AG10803 (cell line): ENCODE measurements at regions not wholly inside any gene's neighbourhood (a gene's known extent, or its start where the extent isn't known, plus 50 kb on each side); places are given as distances from the start of the nearest gene placed in this dataset.
A peak's percentile ranks its signal among the peaks of the same experiment; 100 is the strongest.

Experiments used
- DNase-seq: peaks from one replicate; pipeline ENCODE4 v3.0.0; 2010; ENCODE audit warnings: low read depth
- H3K4me3 ChIP-seq: 2 replicates; pipeline ENCODE4 v1.5.1; 2011; ENCODE audit warnings: mild to moderate bottlenecking, low read length, control low read depth
- TF ChIP-seq, protein P1 (sequence below): conservative IDR thresholded peaks from 2 replicates; pipeline ENCODE4 v1.5.1; 2011; ENCODE audit warnings: mild to moderate bottlenecking, low read length, control low read depth, inconsistent platforms

DNA sequence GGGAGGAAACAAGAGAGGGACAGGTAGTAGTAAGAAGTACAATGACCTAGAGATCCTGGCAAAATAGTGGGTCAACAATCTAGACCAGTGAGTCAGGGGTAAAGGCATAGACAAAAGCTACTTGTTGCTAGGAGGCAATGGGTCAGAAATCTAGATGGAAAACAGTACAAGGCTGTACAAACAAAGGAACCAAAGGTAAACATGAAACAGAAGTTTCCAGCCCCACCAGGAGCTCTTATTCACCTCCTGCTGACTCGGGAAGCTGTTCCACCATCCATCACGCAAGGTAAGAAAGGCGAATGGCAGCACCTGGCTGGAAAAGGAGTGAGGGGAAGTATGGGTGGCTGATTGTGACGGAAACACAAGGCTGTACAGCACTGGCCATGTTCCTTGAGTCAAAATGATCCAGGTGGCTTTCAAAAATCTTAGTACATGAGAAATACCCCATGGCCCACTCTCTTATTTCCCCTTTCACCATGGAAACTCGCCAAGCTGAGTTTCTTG is 70.5 kb upstream of the RAI14 start:
- no peak overlapping the region for H3K4me3 ChIP-seq
- peak; percentile 55 for DNase-seq

DNA sequence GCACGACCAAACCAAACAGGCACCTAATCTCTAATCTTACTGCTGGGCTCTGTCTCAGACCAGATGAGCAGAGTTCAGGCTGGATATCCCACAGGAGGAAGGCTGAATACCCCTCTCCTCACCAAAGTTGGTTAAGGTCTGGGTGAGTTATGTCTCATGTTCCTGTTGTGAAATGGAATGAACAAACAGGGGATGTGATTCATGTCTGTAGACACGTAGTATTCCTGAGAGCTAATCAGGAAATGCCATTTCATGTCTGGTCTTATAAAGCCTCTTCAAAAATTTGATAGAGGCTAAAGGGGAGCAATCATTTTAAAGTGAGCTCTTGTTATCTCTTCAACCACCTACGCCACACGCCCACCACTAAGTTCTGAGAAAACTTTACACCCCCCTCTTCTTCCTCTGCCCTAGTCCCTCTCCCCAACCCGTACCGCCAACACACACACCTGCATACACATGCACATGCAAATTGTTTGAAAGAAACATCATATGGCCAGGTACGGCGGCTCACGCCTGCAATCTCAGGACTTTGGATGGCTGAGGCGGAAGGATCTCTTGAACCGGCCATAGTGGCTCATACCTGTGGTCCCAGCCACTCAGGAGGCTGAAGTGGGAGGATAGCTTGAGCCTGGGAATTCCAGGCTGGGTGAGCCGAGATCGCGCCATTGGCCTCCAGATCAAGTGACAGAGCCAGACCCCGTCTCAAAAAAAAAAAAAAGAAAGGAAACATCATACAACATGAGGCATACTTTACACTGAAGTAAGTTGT is 69.8 kb upstream of the RAI14 start:
- DNase-seq = peak; percentile 85
- TF ChIP-seq, protein P1, sequence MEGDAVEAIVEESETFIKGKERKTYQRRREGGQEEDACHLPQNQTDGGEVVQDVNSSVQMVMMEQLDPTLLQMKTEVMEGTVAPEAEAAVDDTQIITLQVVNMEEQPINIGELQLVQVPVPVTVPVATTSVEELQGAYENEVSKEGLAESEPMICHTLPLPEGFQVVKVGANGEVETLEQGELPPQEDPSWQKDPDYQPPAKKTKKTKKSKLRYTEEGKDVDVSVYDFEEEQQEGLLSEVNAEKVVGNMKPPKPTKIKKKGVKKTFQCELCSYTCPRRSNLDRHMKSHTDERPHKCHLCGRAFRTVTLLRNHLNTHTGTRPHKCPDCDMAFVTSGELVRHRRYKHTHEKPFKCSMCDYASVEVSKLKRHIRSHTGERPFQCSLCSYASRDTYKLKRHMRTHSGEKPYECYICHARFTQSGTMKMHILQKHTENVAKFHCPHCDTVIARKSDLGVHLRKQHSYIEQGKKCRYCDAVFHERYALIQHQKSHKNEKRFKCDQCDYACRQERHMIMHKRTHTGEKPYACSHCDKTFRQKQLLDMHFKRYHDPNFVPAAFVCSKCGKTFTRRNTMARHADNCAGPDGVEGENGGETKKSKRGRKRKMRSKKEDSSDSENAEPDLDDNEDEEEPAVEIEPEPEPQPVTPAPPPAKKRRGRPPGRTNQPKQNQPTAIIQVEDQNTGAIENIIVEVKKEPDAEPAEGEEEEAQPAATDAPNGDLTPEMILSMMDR = no peak
- H3K4me3 ChIP-seq = no peak overlapping the region

More for the DNA sequence above, 70.5 kb upstream of the RAI14 start:
- TF ChIP-seq, protein P1 = no peak

DNA sequence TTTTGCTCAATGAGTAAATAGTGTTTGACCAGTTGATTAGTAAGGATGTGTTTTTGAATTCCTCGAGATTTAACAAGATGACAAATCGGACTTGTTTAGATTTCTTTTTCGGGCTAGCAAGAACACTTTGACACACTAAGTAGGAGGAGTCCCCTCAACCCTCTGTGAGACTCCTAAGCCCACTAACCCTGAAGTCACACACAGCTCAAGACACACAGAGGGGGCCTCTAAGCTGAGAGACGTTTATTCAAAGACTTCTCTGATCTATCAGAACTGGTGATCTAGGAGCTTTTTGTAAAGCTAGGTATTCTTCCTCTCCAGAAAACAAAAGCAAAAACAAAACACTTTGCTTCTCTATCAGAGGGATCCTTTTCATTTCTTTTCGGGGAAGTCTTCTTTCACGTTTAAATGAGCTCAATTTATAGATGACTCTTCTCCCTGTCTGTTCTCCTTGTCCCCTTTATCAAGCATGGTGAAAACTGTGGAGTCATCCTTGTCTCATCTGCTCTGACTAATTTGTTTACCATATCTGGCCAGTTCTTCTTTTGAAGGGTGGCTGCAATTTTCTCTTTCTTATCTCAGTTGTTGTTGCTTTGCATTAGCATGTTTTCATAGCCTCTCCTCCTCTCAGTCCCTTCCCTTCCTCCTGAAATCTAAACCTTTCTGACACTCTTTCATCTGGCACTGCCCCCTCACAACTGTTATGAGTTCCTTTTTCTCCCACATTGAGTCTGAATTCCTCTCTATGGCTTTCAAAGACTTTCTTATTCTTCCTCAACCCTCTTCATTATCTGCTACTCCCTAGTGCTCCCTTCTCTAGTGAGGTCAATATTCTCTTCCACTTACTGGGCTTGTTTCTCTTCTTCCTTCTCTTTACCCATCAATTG is 68.5 kb upstream of the RAI14 start:
- DNase-seq = peak; percentile 57
- peak overlapping the region; percentile 22 for H3K4me3 ChIP-seq
- TF ChIP-seq, protein P1 = no peak

DNA sequence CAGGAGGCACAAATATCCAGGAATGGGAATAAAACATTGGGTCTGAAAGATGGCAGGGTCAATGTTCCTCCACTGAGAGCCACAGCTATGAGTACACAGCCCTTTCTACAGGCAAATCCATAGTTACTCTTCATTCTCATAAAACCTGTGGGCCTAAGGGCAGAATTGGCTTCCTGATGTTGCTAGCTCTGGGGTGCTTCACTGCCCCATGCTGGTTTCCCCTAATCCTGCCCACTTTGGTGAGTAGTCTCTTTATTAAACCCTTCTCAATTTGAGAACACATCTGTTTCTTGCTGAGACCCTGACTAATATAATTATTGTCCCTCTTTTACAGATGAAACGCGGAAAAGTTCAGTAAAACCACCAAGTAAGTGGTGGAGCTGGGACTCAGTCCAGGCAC is 66.3 kb upstream of the RAI14 start:
- H3K4me3 ChIP-seq = no peak overlapping the region
- TF ChIP-seq, protein P1 = no peak
- DNase-seq = no peak

DNA sequence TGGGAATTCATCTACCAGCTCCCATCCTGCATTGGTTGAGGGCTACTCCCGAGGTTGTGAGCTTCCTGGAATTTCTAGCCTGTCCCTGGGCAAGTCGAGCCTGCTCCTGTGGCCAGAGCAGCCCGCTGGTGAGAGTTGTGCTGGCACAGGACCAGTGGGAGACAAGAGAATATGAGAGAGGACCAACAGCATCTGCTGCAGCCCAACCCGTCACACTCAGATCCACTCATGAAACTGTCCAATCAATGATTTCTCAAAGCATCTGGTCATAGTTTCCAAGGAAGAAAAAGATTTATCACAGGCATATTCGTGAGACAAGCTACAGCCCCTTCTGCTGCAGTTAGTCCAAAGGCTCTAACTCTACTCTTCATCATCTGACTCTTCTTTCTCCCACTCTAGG is 64.4 kb upstream of the RAI14 start:
- no peak for DNase-seq
- H3K4me3 ChIP-seq = no peak overlapping the region
- TF ChIP-seq, protein P1 = no peak

DNA sequence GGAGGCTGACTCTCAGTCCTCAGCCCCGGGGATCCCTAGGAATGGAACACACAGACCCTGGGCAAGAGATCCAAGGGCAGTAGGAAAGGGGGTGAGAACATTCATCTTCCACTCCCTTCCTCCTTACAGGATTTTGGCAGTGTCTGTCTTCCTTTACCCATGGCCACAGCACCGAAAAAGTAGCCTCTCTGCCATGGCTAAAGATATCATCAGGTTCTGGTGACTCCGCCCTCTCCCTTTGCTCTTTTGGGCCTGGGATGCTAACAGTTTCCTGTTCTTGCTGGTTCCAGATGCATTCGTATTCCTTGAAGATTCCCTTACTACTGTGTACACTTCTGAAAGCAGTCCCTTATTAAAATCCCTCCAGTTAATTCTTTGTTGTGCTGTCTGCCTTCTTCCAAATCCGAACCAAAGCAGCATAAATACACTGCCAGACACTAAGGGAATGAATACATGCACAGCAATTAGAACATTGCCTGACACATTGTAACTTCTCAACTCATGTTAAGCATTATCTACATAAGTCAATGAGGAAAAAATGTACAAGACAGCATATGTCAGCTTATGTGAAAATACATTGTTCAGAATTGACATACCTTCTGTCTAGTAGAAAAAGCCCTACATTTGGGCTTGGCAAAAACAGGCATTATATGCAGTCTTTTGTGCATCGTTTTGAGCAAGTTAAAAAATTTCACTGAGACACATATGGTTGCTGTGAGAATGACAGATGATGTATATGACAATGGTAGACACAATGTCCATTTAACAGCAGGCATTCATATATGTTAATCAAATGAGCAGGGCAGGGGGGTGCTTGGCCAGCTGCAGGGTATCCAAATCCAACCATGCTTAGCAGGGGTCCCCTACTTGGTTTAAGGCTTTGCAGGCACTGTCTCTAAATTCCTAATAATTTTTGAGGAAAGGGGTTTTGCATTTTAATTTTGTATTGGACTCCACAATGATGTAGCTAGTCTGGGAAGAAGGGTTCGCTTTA is 58.8 kb upstream of the RAI14 start:
- TF ChIP-seq, protein P1 = no peak
- no peak overlapping the region for H3K4me3 ChIP-seq
- DNase-seq = peak; percentile 36
